Epidermal melanocyte (primary cell): ENCODE measurements at regions not wholly inside any gene's neighbourhood (a gene's known extent, or its start where the extent isn't known, plus 50 kb on each side); places are given as distances from the start of the nearest gene placed in this dataset.

ENCODE experiments used
- DNase-seq: peaks from one replicate; pipeline ENCODE4 v3.0.0; 2011; ENCODE audit warnings: low spot score; ENCODE audit not compliant: insufficient read length

- no peak for DNase-seq
Observed at GRCh38 chr5:125169396-125169795, 423.0 kb upstream of the ZNF608 start.

GRCh38 chr5:125171641-125172040, 425.2 kb upstream of the ZNF608 start:
- no peak for DNase-seq

GRCh38 chr5:125175348-125176004, 429.0 kb upstream of the ZNF608 start:
- no peak for DNase-seq

GRCh38 chr5:125176005-125176390, 429.6 kb upstream of the ZNF608 start:
- DNase-seq: no peak

- no peak for DNase-seq
Observed at GRCh38 chr5:125177340-125177739, 430.9 kb upstream of the ZNF608 start.

- no peak for DNase-seq
Observed at GRCh38 chr5:125179612-125180011, 433.2 kb upstream of the ZNF608 start.

GRCh38 chr5:125180231-125180829, 433.9 kb upstream of the ZNF608 start:
- DNase-seq: no peak

- DNase-seq: no peak
Observed at GRCh38 chr5:125181159-125181558, 434.7 kb upstream of the ZNF608 start.

GRCh38 chr5:125181955-125182354, 435.5 kb upstream of the ZNF608 start:
- no peak for DNase-seq

- no peak for DNase-seq
Observed at GRCh38 chr5:125185740-125186139, 439.3 kb upstream of the ZNF608 start.

GRCh38 chr5:125186911-125187375, 440.5 kb upstream of the ZNF608 start:
- no peak for DNase-seq

- DNase-seq: no peak
Observed at GRCh38 chr5:125189531-125189941, 443.1 kb upstream of the ZNF608 start.

GRCh38 chr5:125190232-125191087, 444.0 kb upstream of the ZNF608 start:
- no peak for DNase-seq

GRCh38 chr5:125194883-125195282, 448.4 kb upstream of the ZNF608 start:
- DNase-seq: no peak

GRCh38 chr5:125196481-125197111, 450.2 kb upstream of the ZNF608 start:
- no peak for DNase-seq

GRCh38 chr5:125197321-125197720, 450.9 kb upstream of the ZNF608 start:
- DNase-seq: no peak

- peak; percentile 31 for DNase-seq
Observed at GRCh38 chr5:125198270-125198974, 452.0 kb upstream of the ZNF608 start.

GRCh38 chr5:125199373-125199772, 452.9 kb upstream of the ZNF608 start:
- DNase-seq: no peak

GRCh38 chr5:125199968-125200865, 453.8 kb upstream of the ZNF608 start:
- no peak for DNase-seq

- no peak for DNase-seq
Observed at GRCh38 chr5:125200866-125201373, 454.5 kb upstream of the ZNF608 start.
